SK-N-MC (cell line): ENCODE measurements at regions not wholly inside any gene's neighbourhood (a gene's known extent, or its start where the extent isn't known, plus 50 kb on each side); places are given as distances from the start of the nearest gene placed in this dataset.

Experiments
- EZH2 ChIP-seq: fragments of 200-600 bp; sonication (generic); IDR thresholded peaks from one replicate; pipeline ENCODE4 v1.6.1; 2017; ENCODE audit warnings: antibody characterized with exemption
- POLR2AphosphoS5 ChIP-seq: IDR thresholded peaks from 2 replicates; pipeline ENCODE4 v1.6.1; 2012; ENCODE audit warnings: mild to moderate bottlenecking, low read depth, low read length, borderline replicate concordance

DNA sequence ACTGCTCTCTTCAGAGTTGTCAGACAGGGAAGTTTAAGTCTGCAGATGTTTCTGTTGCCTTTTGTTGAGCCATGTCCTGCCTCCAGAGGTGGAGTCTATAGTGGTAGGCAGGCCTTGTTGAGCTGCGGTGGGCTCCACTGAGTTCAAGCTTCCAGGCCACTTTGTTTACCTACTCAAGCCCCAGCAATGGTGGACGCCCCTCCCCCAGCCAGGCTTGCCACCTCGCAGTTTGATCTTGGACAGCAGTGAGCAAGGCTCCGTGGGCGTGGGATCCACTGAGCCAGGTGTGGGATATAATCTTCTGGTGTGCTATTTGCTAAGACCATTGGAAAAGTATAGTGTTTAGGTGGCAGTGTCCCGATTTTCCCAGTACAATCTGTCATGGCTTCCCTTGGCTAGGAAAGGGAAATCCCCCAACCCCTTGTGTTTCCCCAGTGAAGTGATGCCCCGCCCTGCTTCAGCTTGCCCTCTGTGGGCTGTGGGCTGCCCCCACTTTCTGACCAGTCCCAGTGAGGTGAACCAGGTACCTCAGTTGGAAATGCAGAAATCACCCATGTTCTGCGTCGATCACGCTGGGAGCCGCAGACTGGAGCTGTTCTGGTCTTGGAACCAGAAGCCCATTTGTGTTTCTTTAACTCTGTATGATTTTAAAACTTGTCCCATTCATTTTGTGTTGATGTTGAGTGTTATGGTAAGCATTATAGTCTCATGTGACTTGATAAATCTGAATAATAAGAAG lies 89.2 kb upstream of the CALCR start:
- TF ChIP-seq POLR2AphosphoS5, result no peak
- TF ChIP-seq EZH2, result no peak
